ENCODE measurements at regions not wholly inside any gene's neighbourhood (a gene's known extent, or its start where the extent isn't known, plus 50 kb on each side); places are given as distances from the start of the nearest gene placed in this dataset.

GRCh38 chr2:41764131-41764530, 283.7 kb upstream of the PKDCC start:
- no peak overlapping the region for H3K4me3 ChIP-seq (ENCODE audit: low read length)
- no peak for DNase-seq (ENCODE audit: low read depth)
- no peak for TF ChIP-seq CTCF (conservative IDR thresholded peaks at IDR 0.05; ENCODE audit: low read depth, low read length)

GRCh38 chr2:41764919-41765318, 282.9 kb upstream of the PKDCC start:
- no peak for DNase-seq (ENCODE audit: low read depth)
- no peak overlapping the region for H3K4me3 ChIP-seq (ENCODE audit: low read length)
- no peak for TF ChIP-seq CTCF (conservative IDR thresholded peaks at IDR 0.05; ENCODE audit: low read depth, low read length)

- no peak overlapping the region for H3K4me3 ChIP-seq (ENCODE audit: low read length)
- DNase-seq (ENCODE audit: low read depth) = no peak
- TF ChIP-seq CTCF (conservative IDR thresholded peaks at IDR 0.05; ENCODE audit: low read depth, low read length) = no peak
Observed at GRCh38 chr2:41768310-41768709, 279.5 kb upstream of the PKDCC start.

- no peak for DNase-seq (ENCODE audit: low read depth)
- TF ChIP-seq CTCF (conservative IDR thresholded peaks at IDR 0.05; ENCODE audit: low read depth, low read length) = no peak
- H3K4me3 ChIP-seq (ENCODE audit: low read length) = no peak overlapping the region
Observed at GRCh38 chr2:41771710-41772109, 276.1 kb upstream of the PKDCC start.

GRCh38 chr2:41772697-41773096, 275.1 kb upstream of the PKDCC start:
- H3K4me3 ChIP-seq (ENCODE audit: low read length) = no peak overlapping the region
- no peak for TF ChIP-seq CTCF (conservative IDR thresholded peaks at IDR 0.05; ENCODE audit: low read depth, low read length)
- DNase-seq (ENCODE audit: low read depth) = no peak

- H3K4me3 ChIP-seq (ENCODE audit: low read length) = no peak overlapping the region
- TF ChIP-seq CTCF (conservative IDR thresholded peaks at IDR 0.05; ENCODE audit: low read depth, low read length) = no peak
- DNase-seq (ENCODE audit: low read depth) = no peak
Observed at GRCh38 chr2:41774011-41774605, 273.7 kb upstream of the PKDCC start.

- H3K4me3 ChIP-seq (ENCODE audit: low read length) = no peak overlapping the region
- TF ChIP-seq CTCF (conservative IDR thresholded peaks at IDR 0.05; ENCODE audit: low read depth, low read length) = no peak
- DNase-seq (ENCODE audit: low read depth) = no peak
Observed at GRCh38 chr2:41775366-41776025, 272.3 kb upstream of the PKDCC start.

Measured in retinal pigment epithelial cell (primary cell).